HK-2 (cell line): ENCODE measurements at regions not wholly inside any gene's neighbourhood (a gene's known extent, or its start where the extent isn't known, plus 50 kb on each side); places are given as distances from the start of the nearest gene placed in this dataset.
"Not testable (repeated sequence)": the region's sequence is repeated elsewhere in the genome, so short reads cannot be mapped to it uniquely, and the experiment has no call there.

Experiments
- DNase-seq: peaks from one replicate; pipeline ENCODE4 v3.0.0-alpha.2; 2018; ENCODE audit not compliant: unreplicated experiment

DNA sequence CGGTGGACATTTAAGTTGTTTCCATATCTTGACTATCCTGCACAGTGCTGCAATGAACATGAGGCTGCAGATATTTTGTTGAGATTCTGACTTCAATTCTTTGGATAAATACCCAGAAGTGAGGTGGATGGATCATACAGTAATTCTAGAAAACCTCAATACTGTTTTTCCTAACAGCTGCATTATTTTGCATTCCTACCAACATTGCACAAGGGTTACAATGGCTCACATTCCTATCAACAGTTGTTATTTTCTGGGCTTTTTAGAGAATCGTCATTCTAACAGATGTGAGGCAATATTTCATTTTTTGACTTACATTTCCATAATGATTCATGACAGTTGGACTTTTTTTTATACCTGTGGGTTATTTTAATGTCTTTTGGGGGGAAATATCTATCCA lies 716.9 kb upstream of the ANO3 start:
- DNase-seq = no peak

- DNase-seq = no peak
Measured at GRCh38 chr11:25615841-25616240, 716.1 kb upstream of the ANO3 start.

- no peak for DNase-seq
Measured at GRCh38 chr11:25625094-25625493, 706.8 kb upstream of the ANO3 start.

DNA sequence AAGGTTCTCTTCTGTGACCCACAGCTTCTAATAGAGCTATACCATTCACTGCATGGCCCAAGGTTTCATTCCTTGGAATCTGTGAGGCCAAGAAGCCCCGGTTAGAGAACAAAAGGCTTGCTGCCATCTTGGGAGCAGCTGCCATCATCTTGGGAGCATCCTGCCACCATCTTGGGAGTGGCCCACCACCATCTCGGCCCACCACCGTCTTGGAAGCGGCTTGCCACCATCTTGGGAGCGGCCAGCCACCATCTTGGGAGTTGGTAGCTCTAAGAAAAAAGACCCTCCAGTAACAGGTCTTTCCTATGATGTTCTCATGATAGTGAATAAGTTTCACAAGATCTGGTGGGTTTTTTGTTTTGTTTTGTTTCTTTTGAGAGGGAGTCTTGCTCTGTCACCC lies 703.9 kb upstream of the ANO3 start:
- no peak for DNase-seq

DNA sequence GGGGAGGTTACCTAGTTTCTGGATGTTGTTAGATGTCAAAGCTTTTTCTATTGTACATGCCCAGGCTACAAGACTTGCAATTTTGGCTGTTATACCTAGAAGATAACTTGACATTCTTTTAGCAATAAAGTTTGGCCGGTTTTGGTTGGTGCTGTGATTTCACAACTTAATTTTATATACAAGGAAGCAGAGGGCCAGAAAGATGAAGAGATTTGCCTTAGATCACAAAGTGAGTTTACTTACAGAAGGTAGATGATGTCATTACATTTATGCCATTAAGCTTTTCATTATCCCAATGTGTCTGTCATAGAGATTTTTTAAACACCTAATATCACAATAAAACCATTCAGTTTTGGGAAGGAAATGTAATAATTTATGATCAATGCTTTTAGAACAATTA lies 698.7 kb upstream of the ANO3 start:
- DNase-seq = no peak

DNA sequence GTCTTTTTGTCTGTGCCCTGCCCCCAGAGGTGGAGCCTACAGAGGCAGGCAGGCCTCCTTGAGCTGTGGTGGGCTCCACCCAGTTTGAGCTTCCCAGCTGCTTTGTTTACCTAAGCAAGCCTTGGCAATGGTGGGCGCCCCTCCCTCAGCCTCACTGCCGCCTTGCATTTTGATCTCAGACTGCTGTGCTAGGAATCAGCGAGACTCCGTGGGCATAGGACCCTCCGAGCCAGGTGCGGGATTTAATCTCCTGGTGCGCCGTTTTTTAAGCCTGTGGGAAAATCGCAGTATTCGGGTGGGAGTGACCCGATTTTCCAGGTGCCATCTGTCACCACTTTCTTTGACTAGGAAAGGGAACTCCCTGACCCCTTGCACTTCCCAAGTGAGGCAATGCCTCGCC lies 682.7 kb upstream of the ANO3 start:
- DNase-seq = not testable (repeated sequence)

GRCh38 chr11:25650319-25650718 lies 681.6 kb upstream of the ANO3 start:
- no peak for DNase-seq

- DNase-seq = no peak
Measured at GRCh38 chr11:25655636-25656035, 676.3 kb upstream of the ANO3 start.

- DNase-seq = no peak
Measured at GRCh38 chr11:25658916-25659315, 673.0 kb upstream of the ANO3 start.

- no peak for DNase-seq
Measured at GRCh38 chr11:25659706-25660105, 672.2 kb upstream of the ANO3 start.

- no peak for DNase-seq
Measured at GRCh38 chr11:25667871-25668270, 664.1 kb upstream of the ANO3 start.

GRCh38 chr11:25691959-25692358 lies 640.0 kb upstream of the ANO3 start:
- no peak for DNase-seq

DNA sequence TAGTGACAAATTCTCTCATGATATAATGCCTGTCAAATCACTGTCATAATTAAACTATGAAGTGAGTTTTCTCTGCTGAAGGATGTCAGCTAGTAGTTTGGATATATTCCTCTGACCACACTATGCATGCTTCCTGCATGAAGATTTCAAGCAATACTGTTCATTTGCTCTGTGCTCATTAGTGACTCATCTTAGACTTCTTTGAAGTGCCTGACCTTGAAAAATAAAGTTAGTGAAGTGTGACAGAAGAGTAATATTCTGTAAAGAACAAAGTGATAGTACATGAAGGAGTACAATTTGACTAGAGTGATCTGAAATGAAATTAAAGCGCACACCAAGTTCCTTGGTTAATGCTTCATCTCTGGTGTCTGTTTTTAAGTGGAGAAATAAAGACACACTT lies 629.5 kb upstream of the ANO3 start:
- no peak for DNase-seq

DNA sequence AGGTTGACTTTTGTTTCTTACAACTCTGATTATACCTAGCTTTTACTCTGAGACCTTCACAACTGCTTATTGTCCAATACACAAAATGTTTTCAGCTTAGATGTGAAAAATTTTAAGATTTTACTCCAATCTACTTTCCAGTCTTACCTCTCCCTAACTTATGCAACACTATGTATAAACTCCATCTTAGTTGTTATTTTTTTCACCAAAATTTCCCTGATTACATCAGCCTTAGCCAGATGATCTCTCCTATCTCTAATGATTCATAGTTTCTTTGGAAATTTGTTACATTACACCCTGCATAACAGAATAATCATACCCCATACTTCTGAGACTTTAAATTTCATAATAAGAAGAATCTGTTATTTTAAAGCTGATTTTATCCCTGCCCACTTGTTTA lies 621.0 kb upstream of the ANO3 start:
- DNase-seq = no peak

GRCh38 chr11:25727944-25728343 lies 604.0 kb upstream of the ANO3 start:
- DNase-seq = no peak

- no peak for DNase-seq
Measured at GRCh38 chr11:25730230-25730629, 601.7 kb upstream of the ANO3 start.

- no peak for DNase-seq
Measured at GRCh38 chr11:25733777-25734176, 598.2 kb upstream of the ANO3 start.

DNA sequence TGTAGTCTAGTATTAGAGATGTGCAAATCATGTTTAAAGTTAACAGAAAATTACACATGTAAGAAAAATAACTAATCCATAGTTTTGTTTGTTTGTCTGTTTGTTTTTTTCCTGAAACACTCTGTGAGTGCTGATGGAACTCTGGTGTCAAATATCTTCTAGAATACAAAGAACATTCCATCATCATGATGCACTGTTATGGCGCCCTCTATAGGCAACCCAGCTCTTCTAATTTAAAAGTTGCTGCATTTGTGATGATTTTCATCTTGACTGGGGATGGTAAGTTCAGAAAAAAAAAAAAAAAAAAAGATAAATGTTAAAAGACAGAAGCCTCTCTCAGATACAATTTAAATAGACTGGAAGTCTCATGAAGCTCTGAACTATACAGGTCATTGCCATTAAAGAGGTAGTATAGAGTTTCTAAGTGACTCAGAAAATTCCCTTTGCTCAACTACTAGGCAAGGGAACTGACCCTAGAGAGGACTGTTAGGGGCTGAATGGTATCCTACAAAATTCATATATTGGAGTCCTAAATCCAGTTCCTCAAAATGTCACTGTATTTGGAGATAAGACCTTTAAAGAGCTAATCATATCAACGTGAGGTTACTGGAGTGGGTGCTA lies 597.2 kb upstream of the ANO3 start:
- DNase-seq = no peak

- DNase-seq = no peak
Measured at GRCh38 chr11:25737071-25737675, 594.8 kb upstream of the ANO3 start.

- DNase-seq = no peak
Measured at GRCh38 chr11:25741886-25742285, 590.0 kb upstream of the ANO3 start.

DNA sequence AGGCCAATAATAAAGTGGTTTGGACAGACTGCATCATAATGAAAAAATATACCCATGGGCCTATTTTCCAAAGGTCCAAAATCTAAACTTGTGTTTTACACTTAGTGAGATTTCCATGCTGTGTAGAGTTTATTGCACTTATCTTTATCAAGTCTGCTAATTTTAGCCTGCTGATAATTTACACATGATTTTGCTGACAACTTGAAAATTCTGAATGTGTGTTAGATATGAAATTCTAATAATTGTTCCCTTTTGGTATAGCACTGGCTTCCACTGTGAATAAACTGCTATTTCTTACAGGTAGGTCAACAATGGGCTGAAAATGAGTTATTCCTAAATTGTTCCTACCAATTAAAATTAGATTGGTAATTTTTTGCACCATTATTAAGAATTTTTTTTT lies 589.1 kb upstream of the ANO3 start:
- no peak for DNase-seq

DNA sequence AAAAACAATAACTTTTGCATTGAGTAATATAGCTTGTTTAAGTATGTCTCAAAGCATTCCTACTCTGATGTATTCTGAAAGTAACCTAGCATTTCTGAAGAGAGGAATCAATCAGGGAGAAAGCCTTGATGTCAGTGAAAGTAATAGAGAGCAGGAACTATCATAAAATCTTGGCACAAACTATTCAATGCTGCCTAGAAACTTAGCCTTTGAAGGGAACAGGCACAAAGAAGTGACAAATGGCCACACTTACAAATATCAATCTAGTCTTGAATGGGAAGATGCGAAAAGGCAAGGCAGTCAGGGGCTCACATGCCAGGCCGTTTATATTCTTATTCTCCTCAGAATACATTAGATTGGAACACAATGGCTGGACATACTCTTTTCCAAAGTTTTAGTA lies 576.5 kb upstream of the ANO3 start:
- no peak for DNase-seq

DNA sequence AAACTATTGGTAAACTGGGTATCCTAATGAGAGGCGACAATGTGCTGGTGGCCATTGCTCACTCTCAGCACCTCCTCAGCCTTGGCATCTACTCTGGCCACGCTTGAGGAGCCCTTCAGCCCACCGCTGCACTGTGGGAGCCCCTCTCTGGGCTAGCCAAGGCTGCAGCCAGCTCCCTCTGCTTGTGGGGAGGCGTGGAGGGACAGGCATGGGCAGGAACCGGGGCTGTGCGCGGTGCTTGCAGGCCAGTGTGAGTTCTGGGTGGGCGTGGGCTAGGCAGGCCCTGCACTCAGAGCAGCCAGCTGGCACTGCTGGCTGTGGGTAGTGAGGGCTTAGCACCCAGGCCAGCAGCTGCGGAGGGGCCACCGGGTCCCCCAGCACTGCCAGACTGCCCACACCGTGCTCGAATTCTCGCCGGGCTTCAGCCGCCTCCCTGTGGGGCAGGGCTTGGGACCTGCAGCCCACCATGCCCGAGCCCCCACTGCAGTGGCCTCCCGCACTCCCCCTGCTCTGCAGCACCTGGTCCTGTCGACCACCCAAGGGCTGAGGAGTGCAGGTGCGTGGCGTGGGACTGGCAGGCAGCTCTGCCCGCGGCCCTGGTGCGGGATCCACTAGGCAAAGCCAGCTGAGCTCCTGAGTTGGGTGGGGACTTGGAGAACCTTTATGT lies 575.9 kb upstream of the ANO3 start:
- DNase-seq = no peak
